ENCODE measurements at regions not wholly inside any gene's neighbourhood (a gene's known extent, or its start where the extent isn't known, plus 50 kb on each side); places are given as distances from the start of the nearest gene placed in this dataset.
"Not testable (repeated sequence)": the region's sequence is repeated elsewhere in the genome, so short reads cannot be mapped to it uniquely, and the experiment has no call there.

- not testable (repeated sequence) for H3K4me3 ChIP-seq (ENCODE audit: control insufficient read depth, low read depth, low read length); DNase-seq (ENCODE audit: low read depth)
These were observed 55.3 kb downstream of the BBS10 start for GRCh38 chr12:76292891-76293290.

GRCh38 chr12:76292305-76292704 is 55.9 kb downstream of the BBS10 start:
- DNase-seq (ENCODE audit: low read depth); H3K4me3 ChIP-seq (ENCODE audit: control insufficient read depth, low read depth, low read length): not testable (repeated sequence)

GRCh38 chr12:76290963-76291859 is 57.0 kb downstream of the BBS10 start:
- no peak overlapping the region for H3K4me3 ChIP-seq (ENCODE audit: control insufficient read depth, low read depth, low read length)
- no peak for DNase-seq (ENCODE audit: low read depth)
- TF ChIP-seq CTCF (conservative IDR thresholded peaks at IDR 0.05; ENCODE audit: control insufficient read depth, insufficient read depth, low read depth, low read length), result no peak

GRCh38 chr12:76288218-76288617 is 60.0 kb downstream of the BBS10 start:
- DNase-seq (ENCODE audit: low read depth), result no peak
- TF ChIP-seq CTCF (conservative IDR thresholded peaks at IDR 0.05; ENCODE audit: control insufficient read depth, insufficient read depth, low read depth, low read length), result no peak
- H3K4me3 ChIP-seq (ENCODE audit: control insufficient read depth, low read depth, low read length), result no peak overlapping the region

- no peak for TF ChIP-seq CTCF (conservative IDR thresholded peaks at IDR 0.05; ENCODE audit: control insufficient read depth, insufficient read depth, low read depth, low read length)
- peak; percentile 45 for DNase-seq (ENCODE audit: low read depth)
- H3K4me3 ChIP-seq (ENCODE audit: control insufficient read depth, low read depth, low read length), result no peak overlapping the region
These were observed 63.1 kb downstream of the BBS10 start for GRCh38 chr12:76284816-76285750.

GRCh38 chr12:76282744-76283143 is 65.5 kb downstream of the BBS10 start:
- no peak overlapping the region for H3K4me3 ChIP-seq (ENCODE audit: control insufficient read depth, low read depth, low read length)
- TF ChIP-seq CTCF (conservative IDR thresholded peaks at IDR 0.05; ENCODE audit: control insufficient read depth, insufficient read depth, low read depth, low read length), result no peak
- DNase-seq (ENCODE audit: low read depth), result no peak

- peak; percentile 63 for DNase-seq (ENCODE audit: low read depth)
- H3K4me3 ChIP-seq (ENCODE audit: control insufficient read depth, low read depth, low read length), result no peak overlapping the region
- no peak for TF ChIP-seq CTCF (conservative IDR thresholded peaks at IDR 0.05; ENCODE audit: control insufficient read depth, insufficient read depth, low read depth, low read length)
These were observed 70.7 kb downstream of the BBS10 start for GRCh38 chr12:76277480-76277879.

Measured in fibroblast of mammary gland (primary cell).